Thoracic aorta (tissue), 2 donors: ENCODE measurements at regions not wholly inside any gene's neighbourhood (a gene's known extent, or its start where the extent isn't known, plus 50 kb on each side); places are given as distances from the start of the nearest gene placed in this dataset.

Experiments used
- ATAC-seq: fragments of 150-250 bp; one replicate; pipeline ENCODE4 v1.8.0; 2017; ENCODE audit warnings: low read depth; ENCODE audit not compliant: insufficient number of reproducible peaks, low FRiP score
- DNase-seq: peaks from one replicate; pipeline ENCODE4 v3.0.0-alpha.2; 2020; ENCODE audit warnings: low spot score
- H3K27ac ChIP-seq, 2 donors: fragments of 200-600 bp; sonication (generic); 1 replicate in 1 of 2; 2 replicates in 1 of 2; pipeline ENCODE4 v1.5.1; 2016; ENCODE audit warnings: mild to moderate bottlenecking in 2 of 2, moderate library complexity in 2 of 2
- H3K27me3 ChIP-seq: fragments of 200-600 bp; sonication (generic); replicated peaks from 2 replicates; pipeline ENCODE4 v1.6.0; 2016; ENCODE audit warnings: mild to moderate bottlenecking; ENCODE audit not compliant: insufficient read depth
- H3K36me3 ChIP-seq: fragments of 200-600 bp; sonication (generic); one replicate; pipeline ENCODE4 v1.5.1; 2016
- H3K4me1 ChIP-seq, 2 donors: fragments of 200-600 bp; sonication (generic); 1 replicate in 1 of 2; 2 replicates in 1 of 2; pipeline versions ENCODE4 v1.5.1 to v1.6.0; 2016; ENCODE audit warnings: low read depth in 2 of 2, mild to moderate bottlenecking in 1 of 2; ENCODE audit not compliant: control insufficient read depth in 1 of 2
- H3K4me3 ChIP-seq: fragments of 200-600 bp; sonication (generic); 2 replicates; pipeline ENCODE4 v1.5.1; 2016; ENCODE audit warnings: mild to moderate bottlenecking
- H3K9me3 ChIP-seq: fragments of 200-600 bp; sonication (generic); 2 replicates; pipeline ENCODE4 v1.5.1; 2016
- CTCF ChIP-seq: fragments of 200-600 bp; sonication (generic); IDR thresholded peaks from one replicate; pipeline ENCODE4 v1.5.1; 2019; ENCODE audit warnings: antibody characterized with exemption

GRCh38 chr5:38013107-38013506 lies 173.3 kb upstream of the GDNF start:
- H3K9me3 ChIP-seq, result no peaks in the 10 kb centered on the region
- TF ChIP-seq CTCF, result no peak
- no peak overlapping the region for H3K4me3 ChIP-seq
- no peaks in the 10 kb centered on the region for H3K36me3 ChIP-seq
- no peaks in the 10 kb centered on the region for H3K27me3 ChIP-seq
- ATAC-seq (no peak), DNase-seq (no peak)
- H3K4me1 ChIP-seq, result no peaks in the 10 kb centered on the region
- no peak overlapping the region for H3K27ac ChIP-seq

GRCh38 chr5:38011668-38012188 lies 171.9 kb upstream of the GDNF start:
- Histone ChIP-seq H3K4me1 (no peaks in the 10 kb centered on the region), H3K27ac (no peak overlapping the region), H3K27me3 (no peaks in the 10 kb centered on the region), H3K9me3 (no peaks in the 10 kb centered on the region), H3K4me3 (no peak overlapping the region), H3K36me3 (no peaks in the 10 kb centered on the region)
- ATAC-seq (no peak), DNase-seq (no peak)
- TF ChIP-seq CTCF, result no peak

GRCh38 chr5:38009749-38010358 lies 170.0 kb upstream of the GDNF start:
- H3K4me3 ChIP-seq, result no peak overlapping the region
- H3K27me3 ChIP-seq, result no peaks in the 10 kb centered on the region
- ATAC-seq (no peak), DNase-seq (no peak)
- H3K27ac ChIP-seq, result no peak overlapping the region
- H3K9me3 ChIP-seq, result no peaks in the 10 kb centered on the region
- TF ChIP-seq CTCF, result no peak
- H3K36me3 ChIP-seq, result no peaks in the 10 kb centered on the region
- no peaks in the 10 kb centered on the region for H3K4me1 ChIP-seq

GRCh38 chr5:38008198-38008597 lies 168.4 kb upstream of the GDNF start:
- TF ChIP-seq CTCF, result no peak
- ATAC-seq (no peak), DNase-seq (no peak)
- Histone ChIP-seq H3K9me3 (no peaks in the 10 kb centered on the region), H3K36me3 (no peaks in the 10 kb centered on the region), H3K4me1 (no peaks in the 10 kb centered on the region), H3K27me3 (no peaks in the 10 kb centered on the region), H3K27ac (no peak overlapping the region), H3K4me3 (no peak overlapping the region)

- no peaks in the 10 kb centered on the region for H3K9me3 ChIP-seq
- ATAC-seq (no peak), DNase-seq (no peak)
- no peak overlapping the region for H3K27ac ChIP-seq
- no peaks in the 10 kb centered on the region for H3K36me3 ChIP-seq
- no peak for TF ChIP-seq CTCF
- no peak overlapping the region for H3K4me3 ChIP-seq
- H3K4me1 ChIP-seq, result no peaks in the 10 kb centered on the region
- no peaks in the 10 kb centered on the region for H3K27me3 ChIP-seq
Measured at GRCh38 chr5:37999593-37999992, 159.8 kb upstream of the GDNF start.
